ENCODE measurements at regions not wholly inside any gene's neighbourhood (a gene's known extent, or its start where the extent isn't known, plus 50 kb on each side); places are given as distances from the start of the nearest gene placed in this dataset.
A peak's percentile ranks its signal among the peaks of the same experiment; 100 is the strongest.

GRCh38 chr12:124393831-124394230 lies 98.9 kb downstream of the RFLNA start:
- Histone ChIP-seq H3K4me1 (peaks cover 27 to 98% (median 79%) of the 10 kb centered on the region in 6 donors), H3K9me3 (no peaks in the 10 kb centered on the region), H3K36me3 (peaks cover 0 to 55% (median 41%) of the 10 kb centered on the region in 6 donors), H3K27me3 (replicated peaks in 1 of 7) (no peaks in the 10 kb centered on the region), H3K4me3 (no peak overlapping the region), H3K27ac (peak overlapping the region in 4 of 8 donors; percentile 83 to 93 (median 89))
- WGBS, 5 donors, result 94 to 97% (median 95%) methylated on average over 15 of the region's 15 CpGs
- TF ChIP-seq POLR2A (IDR thresholded peaks at IDR 0.05), result no peak
- no peak for TF ChIP-seq POLR2AphosphoS5 (IDR thresholded peaks at IDR 0.05)
- TF ChIP-seq, protein P1, sequence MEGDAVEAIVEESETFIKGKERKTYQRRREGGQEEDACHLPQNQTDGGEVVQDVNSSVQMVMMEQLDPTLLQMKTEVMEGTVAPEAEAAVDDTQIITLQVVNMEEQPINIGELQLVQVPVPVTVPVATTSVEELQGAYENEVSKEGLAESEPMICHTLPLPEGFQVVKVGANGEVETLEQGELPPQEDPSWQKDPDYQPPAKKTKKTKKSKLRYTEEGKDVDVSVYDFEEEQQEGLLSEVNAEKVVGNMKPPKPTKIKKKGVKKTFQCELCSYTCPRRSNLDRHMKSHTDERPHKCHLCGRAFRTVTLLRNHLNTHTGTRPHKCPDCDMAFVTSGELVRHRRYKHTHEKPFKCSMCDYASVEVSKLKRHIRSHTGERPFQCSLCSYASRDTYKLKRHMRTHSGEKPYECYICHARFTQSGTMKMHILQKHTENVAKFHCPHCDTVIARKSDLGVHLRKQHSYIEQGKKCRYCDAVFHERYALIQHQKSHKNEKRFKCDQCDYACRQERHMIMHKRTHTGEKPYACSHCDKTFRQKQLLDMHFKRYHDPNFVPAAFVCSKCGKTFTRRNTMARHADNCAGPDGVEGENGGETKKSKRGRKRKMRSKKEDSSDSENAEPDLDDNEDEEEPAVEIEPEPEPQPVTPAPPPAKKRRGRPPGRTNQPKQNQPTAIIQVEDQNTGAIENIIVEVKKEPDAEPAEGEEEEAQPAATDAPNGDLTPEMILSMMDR (IDR thresholded peaks at IDR 0.05 in 8 of 11, conservative IDR thresholded peaks at IDR 0.05 in 3 of 11), result no peak
- intact Hi-C loops (cut with DNase I; ENCODE audit: low total_unique reads), result no loop called here
- DNase-seq, result no peak

GRCh38 chr12:124393414-124393790 lies 98.5 kb downstream of the RFLNA start:
- no peak overlapping the region for H3K4me3 ChIP-seq
- DNase-seq, result no peak
- TF ChIP-seq, protein P1 (IDR thresholded peaks at IDR 0.05 in 8 of 11, conservative IDR thresholded peaks at IDR 0.05 in 3 of 11), result no peak
- no peak for TF ChIP-seq POLR2A (IDR thresholded peaks at IDR 0.05)
- no peak for TF ChIP-seq POLR2AphosphoS5 (IDR thresholded peaks at IDR 0.05)
- H3K27ac ChIP-seq, result peak overlapping the region in 7 of 8 donors; percentile 2 to 93 (median 83)
- no peaks in the 10 kb centered on the region for H3K9me3 ChIP-seq
- WGBS, 5 donors, result 52 to 86% (median 70%) methylated on average over 3 of the region's 3 CpGs
- intact Hi-C loops (cut with DNase I; ENCODE audit: low total_unique reads), result no loop called here
- peaks cover 0 to 51% (median 37%) of the 10 kb centered on the region in 6 donors for H3K36me3 ChIP-seq
- no peaks in the 10 kb centered on the region for H3K27me3 ChIP-seq (replicated peaks in 1 of 7)
- peaks cover 30 to 98% (median 80%) of the 10 kb centered on the region in 6 donors for H3K4me1 ChIP-seq

DNA sequence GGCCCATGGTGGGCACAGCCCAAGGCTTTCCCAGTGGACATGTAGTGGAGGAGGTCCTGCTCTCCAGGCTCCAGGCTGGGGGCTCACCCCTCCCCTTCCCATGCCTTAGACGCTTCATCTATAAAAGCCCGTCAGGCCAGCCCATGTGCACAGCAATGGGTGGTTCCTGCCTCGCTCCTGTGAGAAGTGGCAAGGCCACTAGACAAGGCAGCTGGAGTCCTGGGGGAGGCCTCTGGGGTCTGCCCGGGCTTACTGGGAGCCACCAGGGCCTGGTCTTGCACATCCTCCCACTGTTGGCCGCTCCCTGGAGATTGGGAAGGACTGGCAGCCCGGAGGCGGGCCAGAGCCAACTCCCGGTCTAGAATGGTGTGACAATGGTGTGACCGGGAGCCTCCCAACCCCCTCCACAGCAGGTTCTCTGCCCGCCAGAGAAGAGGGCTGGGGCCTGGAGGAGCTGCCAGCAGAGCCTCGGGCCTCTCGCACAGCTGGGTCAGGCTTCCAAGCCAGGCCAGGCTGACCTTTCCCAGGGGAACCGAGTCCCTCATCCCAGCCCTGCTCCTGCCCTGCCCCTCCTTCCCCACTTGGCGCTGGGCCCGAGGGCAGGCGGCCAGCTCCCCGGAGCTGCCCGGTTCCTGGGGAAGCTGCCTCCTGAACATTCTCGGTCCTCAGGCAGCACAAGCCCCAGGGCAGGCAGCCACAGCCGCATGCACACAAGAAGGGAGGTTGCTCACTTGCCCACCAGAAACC lies 97.9 kb downstream of the RFLNA start:
- Histone ChIP-seq H3K4me1 (peaks cover 35 to 98% (median 82%) of the 10 kb centered on the region in 6 donors), H3K4me3 (no peak overlapping the region), H3K27ac (peak overlapping the region in 7 of 8 donors; percentile 2 to 93 (median 83)), H3K36me3 (peaks cover 0 to 45% (median 31%) of the 10 kb centered on the region in 6 donors), H3K27me3 (replicated peaks in 1 of 7) (no peaks in the 10 kb centered on the region), H3K9me3 (no peaks in the 10 kb centered on the region)
- DNase-seq, result peak; percentile 85
- intact Hi-C loops (cut with DNase I; ENCODE audit: low total_unique reads), result no loop called here
- TF ChIP-seq POLR2AphosphoS5 (IDR thresholded peaks at IDR 0.05) (peak; percentile 72 to 85 (median 75)), POLR2A (IDR thresholded peaks at IDR 0.05) (no peak)
- TF ChIP-seq, protein P1 (IDR thresholded peaks at IDR 0.05 in 8 of 11, conservative IDR thresholded peaks at IDR 0.05 in 3 of 11), result no peak
- 39 to 59% (median 48%) methylated on average over 8 to 20 of the region's 20 CpGs for WGBS, 5 donors

DNA sequence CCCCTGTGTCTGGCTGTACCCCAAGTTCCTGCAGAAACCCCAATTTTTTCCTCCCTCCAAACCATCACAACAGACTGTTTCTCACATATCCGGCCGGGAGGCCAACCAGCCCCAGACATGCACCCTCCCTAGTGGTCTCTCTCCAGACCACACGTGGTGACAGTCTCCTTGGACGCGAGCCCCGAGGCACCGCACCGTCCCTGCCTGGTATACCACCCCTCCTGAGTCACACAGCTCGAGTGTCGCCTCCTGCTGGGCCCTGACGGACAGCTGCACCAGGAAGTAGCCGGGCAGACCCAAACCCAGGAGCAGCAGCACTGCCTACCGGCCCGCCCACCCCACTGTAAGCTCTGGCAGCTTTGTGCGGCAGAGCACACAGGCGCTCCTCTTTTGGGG lies 97.4 kb downstream of the RFLNA start:
- DNase-seq, result peak; percentile 85
- peaks cover 40 to 98% (median 85%) of the 10 kb centered on the region in 6 donors for H3K4me1 ChIP-seq
- peaks cover 0 to 43% (median 26%) of the 10 kb centered on the region in 6 donors for H3K36me3 ChIP-seq
- no peaks in the 10 kb centered on the region for H3K27me3 ChIP-seq (replicated peaks in 1 of 7)
- H3K9me3 ChIP-seq, result no peaks in the 10 kb centered on the region
- WGBS, 5 donors, result 38 to 62% (median 44%) methylated on average over 12 to 16 of the region's 16 CpGs
- intact Hi-C loops (cut with DNase I; ENCODE audit: low total_unique reads), result no loop called here
- no peak overlapping the region for H3K4me3 ChIP-seq
- peak overlapping the region in 6 of 8 donors; percentile 62 to 93 (median 86) for H3K27ac ChIP-seq
- TF ChIP-seq, protein P1 (IDR thresholded peaks at IDR 0.05 in 8 of 11, conservative IDR thresholded peaks at IDR 0.05 in 3 of 11), result peak in 2 of 11 experiments; percentile 12 to 25
- no peak for TF ChIP-seq POLR2AphosphoS5 (IDR thresholded peaks at IDR 0.05)
